DOHH2 (cell line): ENCODE measurements at regions not wholly inside any gene's neighbourhood (a gene's known extent, or its start where the extent isn't known, plus 50 kb on each side); places are given as distances from the start of the nearest gene placed in this dataset.

ENCODE experiments used
- H3F3A ChIP-seq: fragments of 200-600 bp; sonication (generic), shearing (Covaris generic); 2 replicates; pipeline ENCODE4 v1.6.0; 2016; ENCODE audit warnings: antibody characterized with exemption, mild to moderate bottlenecking; ENCODE audit not compliant: control insufficient read depth, insufficient read depth
- H3K27ac ChIP-seq: fragments of 200-600 bp; sonication (generic); 2 replicates; pipeline ENCODE4 v1.5.1; 2014; ENCODE audit warnings: low read depth, mild to moderate bottlenecking, low read length, moderate library complexity
- H3K27me3 ChIP-seq: fragments of 200-600 bp; sonication (generic); 2 replicates; pipeline ENCODE4 v1.6.1; 2014; ENCODE audit warnings: mild to moderate bottlenecking, low read length, mixed read lengths; ENCODE audit not compliant: control insufficient read depth
- H3K36me3 ChIP-seq: fragments of 200-600 bp; sonication (generic); 2 replicates; pipeline ENCODE4 v1.6.1; 2014; ENCODE audit warnings: mild to moderate bottlenecking, low read length, moderate library complexity, mixed read lengths; ENCODE audit not compliant: control insufficient read depth
- H3K4me1 ChIP-seq: fragments of 200-600 bp; sonication (generic); 2 replicates; pipeline ENCODE4 v1.6.1; 2014; ENCODE audit warnings: mild to moderate bottlenecking, low read length, mixed read lengths; ENCODE audit not compliant: control insufficient read depth
- H3K4me2 ChIP-seq: fragments of 200-600 bp; sonication (generic); 2 replicates; pipeline ENCODE4 v1.6.0; 2014; ENCODE audit warnings: mild to moderate bottlenecking, low read length, moderate library complexity
- H3K4me3 ChIP-seq: fragments of 200-600 bp; sonication (generic); 2 replicates; pipeline ENCODE4 v1.5.1; 2014; ENCODE audit warnings: mild to moderate bottlenecking, low read length, mixed read lengths
- H3K79me2 ChIP-seq: fragments of 200-600 bp; sonication (generic); 2 replicates; pipeline ENCODE4 v1.6.1; 2014; ENCODE audit warnings: mild to moderate bottlenecking, low read length, mixed read lengths; ENCODE audit not compliant: control insufficient read depth
- H3K9me2 ChIP-seq: fragments of 200-600 bp; sonication (generic); replicated peaks from 2 replicates; pipeline ENCODE4 v1.6.1; 2014; ENCODE audit warnings: mild to moderate bottlenecking, low read length, mixed read lengths; ENCODE audit not compliant: control insufficient read depth
- H3K9me3 ChIP-seq: fragments of 200-600 bp; sonication (generic); 2 replicates; pipeline ENCODE4 v1.6.1; 2014; ENCODE audit warnings: antibody characterized with exemption, low read length, mixed read lengths; ENCODE audit not compliant: control insufficient read depth, insufficient read depth
- H4K20me1 ChIP-seq: fragments of 200-600 bp; sonication (generic); 2 replicates; pipeline ENCODE4 v1.6.0; 2014; ENCODE audit warnings: low read depth, mild to moderate bottlenecking, antibody characterized with exemption, low read length, moderate library complexity; ENCODE audit not compliant: control insufficient read depth, insufficient read depth
- CTCF ChIP-seq: fragments of 200-600 bp; sonication (generic); IDR thresholded peaks from one replicate; pipeline ENCODE4 v1.5.1; 2014; ENCODE audit warnings: antibody characterized with exemption, mild to moderate bottlenecking, low read depth, low read length; ENCODE audit not compliant: poor library complexity, severe bottlenecking
- EZH2phosphoT487 ChIP-seq: fragments of 200-600 bp; sonication (generic); IDR thresholded peaks from 2 replicates; pipeline ENCODE4 v1.6.1; 2017; ENCODE audit warnings: borderline replicate concordance, mild to moderate bottlenecking, antibody characterized with exemption, low read length, moderate library complexity, mixed read lengths

GRCh38 chrX:131613260-131613659 is 69.4 kb downstream of the OR13H1 start:
- Histone ChIP-seq H3K9me2 (no peaks in the 10 kb centered on the region), H3K27ac (no peak overlapping the region), H3K79me2 (no peaks in the 10 kb centered on the region), H3K4me2 (no peak overlapping the region), H3K4me1 (no peaks in the 10 kb centered on the region), H3K36me3 (no peaks in the 10 kb centered on the region), H3F3A (no peaks in the 10 kb centered on the region), H4K20me1 (no peaks in the 10 kb centered on the region), H3K27me3 (no peaks in the 10 kb centered on the region), H3K9me3 (no peaks in the 10 kb centered on the region), H3K4me3 (no peak overlapping the region)
- TF ChIP-seq CTCF (no peak), EZH2phosphoT487 (no peak)

- Histone ChIP-seq H3K36me3 (no peaks in the 10 kb centered on the region), H3K9me2 (no peaks in the 10 kb centered on the region), H3K4me2 (no peak overlapping the region), H3K9me3 (no peaks in the 10 kb centered on the region), H4K20me1 (no peaks in the 10 kb centered on the region), H3K4me1 (no peaks in the 10 kb centered on the region), H3K79me2 (no peaks in the 10 kb centered on the region), H3K4me3 (no peak overlapping the region), H3K27ac (no peak overlapping the region), H3F3A (no peaks in the 10 kb centered on the region), H3K27me3 (no peaks in the 10 kb centered on the region)
- TF ChIP-seq CTCF (no peak), EZH2phosphoT487 (no peak)
Observed at GRCh38 chrX:131614241-131614640, 70.4 kb downstream of the OR13H1 start.

GRCh38 chrX:131617182-131617581 is 73.3 kb downstream of the OR13H1 start:
- H3K4me2 ChIP-seq = no peak overlapping the region
- no peaks in the 10 kb centered on the region for H3K79me2 ChIP-seq
- H4K20me1 ChIP-seq = no peaks in the 10 kb centered on the region
- no peak overlapping the region for H3K27ac ChIP-seq
- no peak overlapping the region for H3K4me3 ChIP-seq
- no peaks in the 10 kb centered on the region for H3F3A ChIP-seq
- no peaks in the 10 kb centered on the region for H3K9me3 ChIP-seq
- TF ChIP-seq EZH2phosphoT487 = no peak
- TF ChIP-seq CTCF = no peak
- no peaks in the 10 kb centered on the region for H3K4me1 ChIP-seq
- H3K9me2 ChIP-seq = no peaks in the 10 kb centered on the region
- no peaks in the 10 kb centered on the region for H3K27me3 ChIP-seq
- H3K36me3 ChIP-seq = no peaks in the 10 kb centered on the region

- H3F3A ChIP-seq = no peaks in the 10 kb centered on the region
Observed at GRCh38 chrX:131621650-131622049, 77.8 kb downstream of the OR13H1 start.

More at GRCh38 chrX:131621650-131622049, 77.8 kb downstream of the OR13H1 start:
- H3K27ac ChIP-seq = no peak overlapping the region
- H3K4me2 ChIP-seq = no peak overlapping the region
- H3K27me3 ChIP-seq = no peaks in the 10 kb centered on the region
- no peaks in the 10 kb centered on the region for H4K20me1 ChIP-seq
- no peaks in the 10 kb centered on the region for H3K9me3 ChIP-seq
- no peaks in the 10 kb centered on the region for H3K4me1 ChIP-seq
- TF ChIP-seq EZH2phosphoT487 (no peak), CTCF (no peak)
- no peaks in the 10 kb centered on the region for H3K79me2 ChIP-seq
- no peaks in the 10 kb centered on the region for H3K9me2 ChIP-seq
- H3K36me3 ChIP-seq = no peaks in the 10 kb centered on the region
- H3K4me3 ChIP-seq = no peak overlapping the region
